A673 (cell line): ENCODE measurements at regions not wholly inside any gene's neighbourhood (a gene's known extent, or its start where the extent isn't known, plus 50 kb on each side); places are given as distances from the start of the nearest gene placed in this dataset.

Experiments used
- BruUV-seq: library from RNA; stranded (reverse); fragments of 400-500 nt; replicated peaks from 2 replicates; lab custom pipeline; 2021; lab: Mats Ljungman, UMichigan
- CTCF ChIA-PET: fragments of 300-600 bp; sonication (Branson Sonifier 250); formaldehyde crosslinking; loops from one replicate; lab custom pipeline; 2022; ENCODE audit warnings: antibody characterized with exemption; lab: Charles Lee
- POLR2A ChIA-PET: fragments of 300-600 bp; sonication (Branson Sonifier 250); formaldehyde crosslinking; loops from one replicate; lab custom pipeline; 2022; ENCODE audit warnings: antibody characterized with exemption; ENCODE audit not compliant: low non-redundant PET; lab: Charles Lee
- DNase-seq: peaks from one replicate; pipeline ENCODE4 v3.0.0-alpha.2; 2015; ENCODE audit warnings: low spot score
- H3K27ac ChIP-seq: fragments of 200-600 bp; sonication (generic); 2 replicates; pipeline ENCODE4 v1.5.1; 2016; ENCODE audit warnings: mixed run types, low read depth, mild to moderate bottlenecking, mixed read lengths, antibody characterized with exemption, low read length; ENCODE audit not compliant: poor library complexity, severe bottlenecking
- H3K27me3 ChIP-seq: fragments of 200-600 bp; sonication (generic); replicated peaks from 2 replicates; pipeline ENCODE4 v1.6.1; 2017; ENCODE audit warnings: mixed run types, low read depth, mild to moderate bottlenecking, mixed read lengths, antibody characterized with exemption, low read length; ENCODE audit not compliant: insufficient read depth, poor library complexity
- H3K36me3 ChIP-seq: fragments of 200-600 bp; sonication (generic); 2 replicates; pipeline ENCODE4 v1.6.1; 2016; ENCODE audit warnings: mixed run types, mild to moderate bottlenecking, mixed read lengths, antibody characterized with exemption, low read length; ENCODE audit not compliant: insufficient read depth, poor library complexity, severe bottlenecking
- H3K4me1 ChIP-seq: fragments of 200-600 bp; sonication (generic); 2 replicates; pipeline ENCODE4 v1.6.1; 2017; ENCODE audit warnings: mixed run types, mild to moderate bottlenecking, mixed read lengths, antibody characterized with exemption, low read length; ENCODE audit not compliant: insufficient read depth, poor library complexity, severe bottlenecking
- H3K4me3 ChIP-seq: fragments of 200-600 bp; sonication (generic); 2 replicates; pipeline ENCODE4 v1.5.1; 2016; ENCODE audit warnings: low read depth, mixed run types, mild to moderate bottlenecking, mixed read lengths, low read length; ENCODE audit not compliant: poor library complexity, severe bottlenecking
- H3K9me3 ChIP-seq: fragments of 200-600 bp; sonication (generic); 2 replicates; pipeline ENCODE4 v1.6.1; 2016; ENCODE audit warnings: mixed run types, low read depth, mild to moderate bottlenecking, mixed read lengths, antibody characterized with exemption, low read length; ENCODE audit not compliant: poor library complexity, severe bottlenecking
- EZH2 ChIP-seq: fragments of 200-600 bp; sonication (generic); IDR thresholded peaks from 2 replicates; pipeline ENCODE4 v1.6.1; 2017; ENCODE audit warnings: borderline replicate concordance, low read depth, mild to moderate bottlenecking, mixed read lengths, antibody characterized with exemption, low read length; ENCODE audit not compliant: poor library complexity, severe bottlenecking
- intact Hi-C: fragments of 100-400 bp; cut with micrococcal nuclease; formaldehyde crosslinking; loops from one replicate; pipeline ENCODE4 v1.10.0; 2022; ENCODE audit not compliant: unreplicated experiment
- TF ChIP-seq, protein P1 (sequence below): fragments of 300-800, 200-600 bp; sonication (generic); conservative IDR thresholded peaks from 2 replicates; pipeline ENCODE4 v1.5.1; 2017; ENCODE audit warnings: low read depth, mild to moderate bottlenecking, antibody characterized with exemption, low read length, moderate library complexity, mixed read lengths

DNA sequence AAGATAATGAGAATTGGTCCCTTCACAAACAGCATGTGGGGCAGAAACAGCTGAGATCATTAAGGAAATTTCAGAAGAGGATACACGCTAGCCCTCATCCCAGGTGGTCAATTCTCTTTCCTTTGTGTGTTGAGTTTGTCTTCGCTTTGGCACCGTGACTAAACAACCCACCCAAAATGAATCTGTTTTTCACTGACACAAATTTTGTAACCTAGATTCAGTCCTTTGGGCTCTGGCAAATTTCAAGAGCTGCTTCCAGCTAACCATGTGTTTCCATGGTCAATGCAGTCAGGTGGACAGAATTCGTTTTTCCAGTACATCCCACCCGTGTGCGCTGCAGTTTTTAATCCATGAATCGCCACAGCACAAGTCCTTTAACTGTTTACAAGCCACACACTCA lies 435.4 kb downstream of the WDR72 start:
- H3K4me1 ChIP-seq: no peaks in the 10 kb centered on the region
- no peaks in the 10 kb centered on the region for H3K27me3 ChIP-seq
- POLR2A ChIA-PET: no interaction called here
- intact Hi-C loops: no loop called here
- no TSS peak for BruUV-seq
- CTCF ChIA-PET: no interaction called here
- TF ChIP-seq, protein P1, sequence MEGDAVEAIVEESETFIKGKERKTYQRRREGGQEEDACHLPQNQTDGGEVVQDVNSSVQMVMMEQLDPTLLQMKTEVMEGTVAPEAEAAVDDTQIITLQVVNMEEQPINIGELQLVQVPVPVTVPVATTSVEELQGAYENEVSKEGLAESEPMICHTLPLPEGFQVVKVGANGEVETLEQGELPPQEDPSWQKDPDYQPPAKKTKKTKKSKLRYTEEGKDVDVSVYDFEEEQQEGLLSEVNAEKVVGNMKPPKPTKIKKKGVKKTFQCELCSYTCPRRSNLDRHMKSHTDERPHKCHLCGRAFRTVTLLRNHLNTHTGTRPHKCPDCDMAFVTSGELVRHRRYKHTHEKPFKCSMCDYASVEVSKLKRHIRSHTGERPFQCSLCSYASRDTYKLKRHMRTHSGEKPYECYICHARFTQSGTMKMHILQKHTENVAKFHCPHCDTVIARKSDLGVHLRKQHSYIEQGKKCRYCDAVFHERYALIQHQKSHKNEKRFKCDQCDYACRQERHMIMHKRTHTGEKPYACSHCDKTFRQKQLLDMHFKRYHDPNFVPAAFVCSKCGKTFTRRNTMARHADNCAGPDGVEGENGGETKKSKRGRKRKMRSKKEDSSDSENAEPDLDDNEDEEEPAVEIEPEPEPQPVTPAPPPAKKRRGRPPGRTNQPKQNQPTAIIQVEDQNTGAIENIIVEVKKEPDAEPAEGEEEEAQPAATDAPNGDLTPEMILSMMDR: no peak
- no peak for TF ChIP-seq EZH2
- H3K9me3 ChIP-seq: no peaks in the 10 kb centered on the region
- no peak overlapping the region for H3K27ac ChIP-seq
- DNase-seq: no peak
- no peak overlapping the region for H3K4me3 ChIP-seq
- no peaks in the 10 kb centered on the region for H3K36me3 ChIP-seq

DNA sequence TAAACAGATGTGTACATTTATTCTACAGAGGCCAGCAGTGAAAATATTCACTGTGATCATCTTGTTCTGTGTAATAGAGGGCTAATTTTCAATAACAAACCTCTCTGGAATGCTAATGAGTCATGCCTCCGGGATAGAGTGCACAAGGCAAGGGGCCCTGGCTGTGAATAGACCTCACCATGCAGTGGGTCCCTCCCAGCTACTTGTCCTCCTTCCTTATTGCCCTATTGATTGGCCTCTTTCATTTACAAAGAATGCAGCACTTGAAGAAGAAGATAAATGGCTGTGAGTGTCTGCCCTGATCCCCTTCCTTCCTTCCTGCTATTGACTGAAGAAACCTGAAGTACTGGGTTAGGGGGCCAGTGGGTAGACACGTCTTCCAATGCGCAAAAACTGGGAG lies 436.3 kb downstream of the WDR72 start:
- POLR2A ChIA-PET: no interaction called here

DNA sequence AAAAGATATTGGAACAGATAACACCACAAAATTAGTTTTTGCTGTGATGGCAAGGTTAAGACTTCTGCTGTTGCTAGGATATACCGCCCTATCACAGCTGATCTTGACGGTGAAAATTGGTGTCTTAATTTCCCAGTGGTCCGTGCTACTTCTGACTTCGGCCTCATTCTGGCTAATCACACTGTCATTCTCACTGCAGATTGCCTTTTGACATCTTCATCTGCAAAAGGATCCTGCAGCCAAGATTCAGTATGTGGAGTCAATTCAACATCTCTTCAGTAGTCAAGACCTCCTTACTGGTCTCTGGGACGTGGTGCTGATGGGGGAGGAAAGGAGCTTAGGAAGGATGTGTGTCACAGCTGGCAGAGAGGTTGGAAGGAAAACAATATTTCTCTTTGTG lies 438.6 kb downstream of the WDR72 start:
- POLR2A ChIA-PET: no interaction called here
- CTCF ChIA-PET: no interaction called here

More for the DNA sequence above, 436.3 kb downstream of the WDR72 start:
- no peaks in the 10 kb centered on the region for H3K4me1 ChIP-seq
- intact Hi-C loops: no loop called here
- no peak overlapping the region for H3K27ac ChIP-seq
- no TSS peak for BruUV-seq
- H3K4me3 ChIP-seq: no peak overlapping the region
- no peak for DNase-seq
- no peaks in the 10 kb centered on the region for H3K9me3 ChIP-seq
- no peaks in the 10 kb centered on the region for H3K27me3 ChIP-seq
- CTCF ChIA-PET: no interaction called here
- TF ChIP-seq EZH2: no peak
- TF ChIP-seq, protein P1: no peak
- no peaks in the 10 kb centered on the region for H3K36me3 ChIP-seq

More for the DNA sequence above, 438.6 kb downstream of the WDR72 start:
- Histone ChIP-seq H3K4me1 (no peaks in the 10 kb centered on the region), H3K4me3 (no peak overlapping the region), H3K27me3 (no peaks in the 10 kb centered on the region), H3K27ac (no peak overlapping the region), H3K36me3 (no peaks in the 10 kb centered on the region), H3K9me3 (no peaks in the 10 kb centered on the region)
- no peak for DNase-seq
- TF ChIP-seq, protein P1: no peak
- no peak for TF ChIP-seq EZH2
- intact Hi-C loops: no loop called here
- BruUV-seq: no TSS peak
